ENCODE measurements at regions not wholly inside any gene's neighbourhood (a gene's known extent, or its start where the extent isn't known, plus 50 kb on each side); places are given as distances from the start of the nearest gene placed in this dataset.

DNA sequence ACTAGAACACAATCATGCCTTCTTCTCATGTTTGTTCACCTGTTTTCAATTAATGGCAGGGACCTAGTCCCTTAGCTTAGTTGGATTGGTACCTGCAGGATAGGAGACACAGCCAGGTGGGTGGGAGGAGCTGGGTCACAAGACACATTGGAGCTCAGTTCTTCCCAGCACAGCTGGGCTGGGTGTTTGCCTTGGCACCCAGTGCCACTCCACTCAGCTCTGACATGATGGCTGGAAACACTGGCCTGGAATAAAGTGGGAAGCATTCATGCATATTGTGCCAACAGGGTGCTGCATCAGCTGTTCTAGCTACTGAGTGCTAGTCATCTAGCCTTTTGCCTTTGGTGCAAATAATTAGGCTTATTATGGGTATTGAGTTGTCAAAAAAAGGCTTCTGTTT lies 226.1 kb downstream of the PTEN start:
- no peaks in the 10 kb centered on the region for H3K27me3 ChIP-seq (ENCODE audit: low read depth)
- H3K36me3 ChIP-seq = no peaks in the 10 kb centered on the region
- peaks cover 11% of the 10 kb centered on the region for H3K4me1 ChIP-seq
- H3K27ac ChIP-seq (replicated peaks) = no peak overlapping the region
- H3K4me3 ChIP-seq = no peak overlapping the region
- TF ChIP-seq, protein P1, sequence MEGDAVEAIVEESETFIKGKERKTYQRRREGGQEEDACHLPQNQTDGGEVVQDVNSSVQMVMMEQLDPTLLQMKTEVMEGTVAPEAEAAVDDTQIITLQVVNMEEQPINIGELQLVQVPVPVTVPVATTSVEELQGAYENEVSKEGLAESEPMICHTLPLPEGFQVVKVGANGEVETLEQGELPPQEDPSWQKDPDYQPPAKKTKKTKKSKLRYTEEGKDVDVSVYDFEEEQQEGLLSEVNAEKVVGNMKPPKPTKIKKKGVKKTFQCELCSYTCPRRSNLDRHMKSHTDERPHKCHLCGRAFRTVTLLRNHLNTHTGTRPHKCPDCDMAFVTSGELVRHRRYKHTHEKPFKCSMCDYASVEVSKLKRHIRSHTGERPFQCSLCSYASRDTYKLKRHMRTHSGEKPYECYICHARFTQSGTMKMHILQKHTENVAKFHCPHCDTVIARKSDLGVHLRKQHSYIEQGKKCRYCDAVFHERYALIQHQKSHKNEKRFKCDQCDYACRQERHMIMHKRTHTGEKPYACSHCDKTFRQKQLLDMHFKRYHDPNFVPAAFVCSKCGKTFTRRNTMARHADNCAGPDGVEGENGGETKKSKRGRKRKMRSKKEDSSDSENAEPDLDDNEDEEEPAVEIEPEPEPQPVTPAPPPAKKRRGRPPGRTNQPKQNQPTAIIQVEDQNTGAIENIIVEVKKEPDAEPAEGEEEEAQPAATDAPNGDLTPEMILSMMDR (IDR thresholded peaks at IDR 0.05; ENCODE audit: borderline replicate concordance) = no peak
- DNase-seq = no peak
- intact Hi-C loops (cut with micrococcal nuclease) = no loop called here
- no peaks in the 10 kb centered on the region for H3K9me3 ChIP-seq (replicated peaks)

DNA sequence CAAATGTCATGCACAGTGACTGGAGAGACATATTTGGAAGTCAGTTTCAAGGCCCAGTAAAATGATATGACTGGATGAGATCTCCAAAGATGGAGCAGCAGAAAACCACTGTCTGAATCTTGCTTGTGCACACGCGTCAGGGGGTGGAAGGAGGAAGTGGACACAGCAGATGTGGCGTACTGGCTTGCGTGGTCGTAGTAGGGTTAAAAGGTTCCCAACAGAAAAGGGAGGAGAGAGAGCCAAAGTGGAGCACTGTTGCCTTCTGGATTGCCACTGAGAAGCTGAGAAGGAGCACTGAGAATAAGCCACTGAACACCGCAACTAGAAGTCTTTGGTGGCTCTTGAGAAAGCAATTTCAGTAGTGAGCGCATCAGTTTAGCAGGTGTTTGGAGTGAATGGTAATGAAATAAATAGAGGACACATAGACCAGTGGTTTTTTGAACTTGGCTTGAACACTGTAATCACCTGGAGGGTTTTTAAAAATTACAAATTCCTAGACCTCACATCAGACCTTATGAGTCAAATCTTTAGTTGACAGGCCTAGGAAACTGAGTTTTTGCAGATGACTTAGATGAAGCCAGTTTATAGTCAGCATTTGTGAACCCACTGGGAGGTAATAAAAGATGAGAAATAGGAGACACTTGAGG lies 227.3 kb downstream of the PTEN start:
- Histone ChIP-seq H3K4me3 (no peak overlapping the region), H3K27me3 (ENCODE audit: low read depth) (no peaks in the 10 kb centered on the region), H3K9me3 (replicated peaks) (no peaks in the 10 kb centered on the region), H3K36me3 (no peaks in the 10 kb centered on the region), H3K27ac (replicated peaks) (no peak overlapping the region), H3K4me1 (peaks cover 19% of the 10 kb centered on the region)
- intact Hi-C loops (cut with micrococcal nuclease) = no loop called here
- DNase-seq = no peak
- TF ChIP-seq, protein P1 (IDR thresholded peaks at IDR 0.05; ENCODE audit: borderline replicate concordance) = no peak

DNA sequence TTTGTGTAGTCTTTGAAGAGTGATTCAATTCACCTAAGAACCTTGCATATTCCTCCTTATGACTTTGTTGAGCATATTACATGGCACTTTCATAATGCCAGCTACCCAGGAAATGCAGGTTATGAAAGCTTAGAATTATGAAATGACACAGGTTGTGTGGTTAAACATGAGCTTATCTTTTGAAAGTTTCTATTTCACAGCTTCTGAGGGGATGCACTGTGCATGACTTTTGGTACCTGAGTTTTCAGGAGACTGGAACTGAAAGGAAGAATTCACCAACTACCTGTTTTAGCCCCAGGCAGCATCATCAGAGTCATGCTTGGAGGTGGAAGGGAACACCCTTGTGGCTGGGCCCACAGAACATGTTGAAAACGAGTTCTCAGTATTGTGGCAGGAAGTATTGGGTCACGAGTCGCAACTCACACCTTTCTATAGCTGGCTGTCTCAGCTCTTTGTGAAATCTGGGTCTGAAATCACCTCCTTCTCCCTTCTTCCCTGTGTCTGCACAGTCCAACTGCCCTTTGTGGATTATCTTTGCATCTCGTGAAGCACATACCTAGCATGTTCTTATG lies 228.2 kb downstream of the PTEN start:
- intact Hi-C loops (cut with micrococcal nuclease) = no loop called here
- no peak overlapping the region for H3K27ac ChIP-seq (replicated peaks)

DNA sequence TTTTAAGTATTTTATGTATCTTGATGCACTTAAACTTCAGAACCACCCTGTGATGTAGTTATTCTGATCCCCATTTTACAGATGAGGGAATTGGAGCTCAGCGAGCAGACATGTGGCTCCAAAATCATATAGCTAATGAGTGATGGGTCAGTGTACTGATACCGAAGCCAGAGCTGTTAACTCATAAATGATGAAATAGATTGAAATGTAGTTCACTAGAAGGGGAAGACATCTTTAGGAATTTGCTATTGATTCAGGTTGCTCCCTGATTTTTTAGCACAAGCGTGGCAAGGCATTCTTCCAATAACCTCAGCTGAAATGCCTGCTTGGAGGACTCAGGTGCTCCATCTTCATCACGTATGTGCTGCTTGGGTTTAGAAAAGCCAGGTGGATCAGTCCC lies 228.8 kb downstream of the PTEN start:
- no peaks in the 10 kb centered on the region for H3K9me3 ChIP-seq (replicated peaks)
- DNase-seq = no peak
- no peaks in the 10 kb centered on the region for H3K27me3 ChIP-seq (ENCODE audit: low read depth)
- no peak overlapping the region for H3K27ac ChIP-seq (replicated peaks)
- intact Hi-C loops (cut with micrococcal nuclease) = no loop called here
- H3K4me1 ChIP-seq = peaks cover 28% of the 10 kb centered on the region
- TF ChIP-seq, protein P1 (IDR thresholded peaks at IDR 0.05; ENCODE audit: borderline replicate concordance) = no peak
- no peaks in the 10 kb centered on the region for H3K36me3 ChIP-seq
- no peak overlapping the region for H3K4me3 ChIP-seq

More for the DNA sequence above, 228.2 kb downstream of the PTEN start:
- Histone ChIP-seq H3K9me3 (replicated peaks) (no peaks in the 10 kb centered on the region), H3K4me1 (peaks cover 27% of the 10 kb centered on the region), H3K4me3 (no peak overlapping the region), H3K36me3 (no peaks in the 10 kb centered on the region), H3K27me3 (ENCODE audit: low read depth) (no peaks in the 10 kb centered on the region)
- no peak for DNase-seq
- TF ChIP-seq, protein P1 (IDR thresholded peaks at IDR 0.05; ENCODE audit: borderline replicate concordance) = no peak

DNA sequence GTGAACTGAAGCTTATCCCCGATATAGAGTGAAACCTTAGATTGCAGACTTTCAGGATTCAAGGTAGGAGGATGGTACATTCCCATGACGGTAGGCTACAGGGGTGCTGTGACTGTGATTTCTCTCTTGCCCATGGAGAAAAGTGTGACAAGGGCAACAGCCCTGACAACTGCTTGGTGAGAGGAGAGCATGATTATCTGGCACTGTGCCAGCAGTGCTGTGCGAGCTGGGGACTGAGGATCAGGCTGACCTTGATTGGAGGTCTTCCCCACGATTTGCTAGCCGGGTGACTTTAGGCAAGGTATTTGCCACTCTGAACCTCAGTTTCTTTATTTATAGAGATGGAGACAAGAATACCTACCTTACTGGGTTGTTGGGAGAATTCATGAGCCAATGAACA lies 229.5 kb downstream of the PTEN start:
- H3K4me1 ChIP-seq = peaks cover 28% of the 10 kb centered on the region
- TF ChIP-seq, protein P1 (IDR thresholded peaks at IDR 0.05; ENCODE audit: borderline replicate concordance) = no peak
- no peak overlapping the region for H3K27ac ChIP-seq (replicated peaks)
- intact Hi-C loops (cut with micrococcal nuclease) = no loop called here
- peak; percentile 50 for DNase-seq
- no peak overlapping the region for H3K4me3 ChIP-seq
- H3K36me3 ChIP-seq = no peaks in the 10 kb centered on the region
- no peaks in the 10 kb centered on the region for H3K27me3 ChIP-seq (ENCODE audit: low read depth)
- H3K9me3 ChIP-seq (replicated peaks) = no peaks in the 10 kb centered on the region
